HEK293T (cell line): ENCODE measurements at regions not wholly inside any gene's neighbourhood (a gene's known extent, or its start where the extent isn't known, plus 50 kb on each side); places are given as distances from the start of the nearest gene placed in this dataset.
"Not testable (repeated sequence)": the region's sequence is repeated elsewhere in the genome, so short reads cannot be mapped to it uniquely, and the experiment has no call there.

Experiments
- CTCF ChIA-PET: fragments of 350-600 bp; formaldehyde crosslinking; extraction: SDS; loops from one replicate; lab custom pipeline; 2021; ENCODE audit warnings: antibody characterized with exemption, inconsistent platforms; lab: Yijun Ruan, JAX
- POLR2A ChIA-PET: fragments of 350-600 bp; formaldehyde crosslinking; extraction: SDS; loops from one replicate; lab custom pipeline; 2020; ENCODE audit warnings: antibody characterized with exemption, inconsistent platforms; lab: Yijun Ruan, JAX
- DNase-seq: peaks from one replicate; pipeline ENCODE4 v3.0.0; 2012; ENCODE audit warnings: mixed read lengths; ENCODE audit errors: extremely low spot score
- ARNT ChIP-seq: fragments of 450-650 bp; IDR thresholded peaks from 2 replicates; pipeline ENCODE4 v1.6.1; 2017; ENCODE audit warnings: mild to moderate bottlenecking
- BHLHE40 ChIP-seq: fragments of 450-650 bp; IDR thresholded peaks from 2 replicates; pipeline ENCODE4 v1.6.1; 2016; ENCODE audit warnings: mild to moderate bottlenecking, moderate library complexity, borderline replicate concordance
- CTBP1 ChIP-seq: fragments of 450-650 bp; IDR thresholded peaks from 2 replicates; pipeline ENCODE4 v1.6.1; 2016; ENCODE audit warnings: borderline replicate concordance
- ELF4 ChIP-seq: fragments of 450-650 bp; IDR thresholded peaks from 2 replicates; pipeline ENCODE4 v1.6.1; 2017; ENCODE audit warnings: antibody characterized with exemption
- FOXA1 ChIP-seq: fragments of 450-650 bp; IDR thresholded peaks from 2 replicates; pipeline ENCODE4 v1.6.1; 2016; ENCODE audit warnings: mild to moderate bottlenecking
- FOXK2 ChIP-seq: fragments of 450-650 bp; IDR thresholded peaks from 2 replicates; pipeline ENCODE4 v1.6.1; 2016; ENCODE audit warnings: mild to moderate bottlenecking
- FOXM1 ChIP-seq: fragments of 450-650 bp; IDR thresholded peaks from 2 replicates; pipeline ENCODE4 v1.6.1; 2017; ENCODE audit warnings: mild to moderate bottlenecking, borderline replicate concordance
- HDGF ChIP-seq: fragments of 450-650 bp; IDR thresholded peaks from 2 replicates; pipeline ENCODE4 v1.6.1; 2017; ENCODE audit warnings: antibody characterized with exemption, borderline replicate concordance
- L3MBTL2 ChIP-seq: fragments of 450-650 bp; conservative IDR thresholded peaks from 2 replicates; pipeline ENCODE4 v1.6.1; 2016; ENCODE audit warnings: mild to moderate bottlenecking
- LEF1 ChIP-seq: fragments of 450-650 bp; IDR thresholded peaks from 2 replicates; pipeline ENCODE4 v1.6.1; 2017; ENCODE audit warnings: mild to moderate bottlenecking, borderline replicate concordance
- NFRKB ChIP-seq: fragments of 450-650 bp; IDR thresholded peaks from 2 replicates; pipeline ENCODE4 v1.6.1; 2016; ENCODE audit warnings: mild to moderate bottlenecking, moderate library complexity
- PKNOX1 ChIP-seq: fragments of 450-650 bp; IDR thresholded peaks from 2 replicates; pipeline ENCODE4 v1.6.1; 2016
- SP1 ChIP-seq: fragments of 450-650 bp; IDR thresholded peaks from 2 replicates; pipeline ENCODE4 v1.6.1; 2017
- SUZ12 ChIP-seq: fragments of 450-650 bp; IDR thresholded peaks from 2 replicates; pipeline ENCODE4 v1.6.1; 2016; ENCODE audit warnings: mild to moderate bottlenecking
- TARDBP ChIP-seq: fragments of 450-650 bp; IDR thresholded peaks from 2 replicates; pipeline ENCODE4 v1.6.1; 2016
- ZNF384 ChIP-seq: fragments of 450-650 bp; IDR thresholded peaks from 2 replicates; pipeline ENCODE4 v1.6.1; 2016

GRCh38 chr22:48417225-48418070 is 1410.2 kb downstream of the BRD1 start:
- DNase-seq = no peak
- TF ChIP-seq CTBP1 (no peak), SUZ12 (no peak), SP1 (no peak), HDGF (no peak), L3MBTL2 (no peak), FOXK2 (no peak)
- CTCF ChIA-PET = no interaction called here
- POLR2A ChIA-PET = no interaction called here

GRCh38 chr22:48416396-48417224 is 1411.1 kb downstream of the BRD1 start:
- TF ChIP-seq ARNT (no peak), FOXA1 (no peak), ELF4 (no peak), TARDBP (no peak), BHLHE40 (no peak), SP1 (no peak), ZNF384 (no peak), CTBP1 (no peak), FOXM1 (no peak), LEF1 (no peak), FOXK2 (no peak), L3MBTL2 (no peak), NFRKB (no peak), HDGF (no peak), PKNOX1 (no peak), SUZ12 (no peak)
- CTCF ChIA-PET = no interaction called here
- DNase-seq = no peak
- POLR2A ChIA-PET = no interaction called here

GRCh38 chr22:48415520-48415919 is 1412.2 kb downstream of the BRD1 start:
- ChIA-PET POLR2A (no interaction called here), CTCF (no interaction called here)
- no peak for DNase-seq
- no peak for TF ChIP-seq SUZ12
- TF ChIP-seq FOXK2 = no peak
- TF ChIP-seq CTBP1 = no peak
- no peak for TF ChIP-seq ARNT
- TF ChIP-seq TARDBP = no peak
- TF ChIP-seq ELF4 = no peak
- TF ChIP-seq SP1 = no peak
- TF ChIP-seq FOXA1 = no peak
- TF ChIP-seq BHLHE40 = no peak
- no peak for TF ChIP-seq FOXM1
- no peak for TF ChIP-seq ZNF384
- TF ChIP-seq LEF1 = no peak
- no peak for TF ChIP-seq L3MBTL2
- no peak for TF ChIP-seq NFRKB
- TF ChIP-seq PKNOX1 = no peak
- TF ChIP-seq HDGF = no peak

- ChIA-PET POLR2A (no interaction called here), CTCF (no interaction called here)
- DNase-seq = no peak
- TF ChIP-seq HDGF (no peak), BHLHE40 (no peak), ELF4 (no peak), ARNT (no peak), FOXM1 (no peak), SP1 (no peak), LEF1 (no peak), L3MBTL2 (no peak), ZNF384 (no peak), SUZ12 (no peak), PKNOX1 (no peak), FOXK2 (no peak), CTBP1 (no peak), FOXA1 (no peak), TARDBP (no peak), NFRKB (no peak)
Observed at GRCh38 chr22:48414651-48415050, 1413.0 kb downstream of the BRD1 start.

GRCh38 chr22:48412931-48413330 is 1414.7 kb downstream of the BRD1 start:
- DNase-seq, CTCF ChIA-PET, POLR2A ChIA-PET: not testable (repeated sequence)

- TF ChIP-seq ZNF384 = no peak
- TF ChIP-seq ELF4 = no peak
- TF ChIP-seq PKNOX1 = no peak
- no peak for TF ChIP-seq FOXA1
- TF ChIP-seq L3MBTL2 = no peak
- TF ChIP-seq LEF1 = no peak
- TF ChIP-seq NFRKB = no peak
- no peak for TF ChIP-seq BHLHE40
- TF ChIP-seq TARDBP = no peak
- TF ChIP-seq SUZ12 = no peak
- no peak for TF ChIP-seq ARNT
- TF ChIP-seq CTBP1 = no peak
- TF ChIP-seq FOXK2 = no peak
- no peak for TF ChIP-seq SP1
- no peak for TF ChIP-seq HDGF
- no peak for TF ChIP-seq FOXM1
- no peak for DNase-seq
- POLR2A ChIA-PET = no interaction called here
- CTCF ChIA-PET = no interaction called here
Observed at GRCh38 chr22:48410536-48410935, 1417.1 kb downstream of the BRD1 start.
